Spinal cord (tissue), 9 donors: ENCODE measurements at regions not wholly inside any gene's neighbourhood (a gene's known extent, or its start where the extent isn't known, plus 50 kb on each side); places are given as distances from the start of the nearest gene placed in this dataset.
"Not testable (repeated sequence)": the region's sequence is repeated elsewhere in the genome, so short reads cannot be mapped to it uniquely, and the experiment has no call there.

Experiments
- DNase-seq, 6 donors: peaks; one replicate each; pipeline versions ENCODE4 v3.0.0 to v3.0.0-alpha.2; 2013 to 2015; ENCODE audit warnings: low spot score in 6 of 6, low read depth in 4 of 6
- H3K27ac ChIP-seq: one replicate; pipeline ENCODE4 v1.5.1; 2013; ENCODE audit warnings: low read depth, low read length, control low read depth
- H3K27me3 ChIP-seq: one replicate; pipeline ENCODE4 v1.6.1; 2013; ENCODE audit warnings: low read length; ENCODE audit not compliant: control insufficient read depth, insufficient read depth
- H3K36me3 ChIP-seq: one replicate; pipeline ENCODE4 v1.6.1; 2013; ENCODE audit warnings: low read length; ENCODE audit not compliant: control insufficient read depth, insufficient read depth
- H3K4me1 ChIP-seq: one replicate; pipeline ENCODE4 v1.6.1; 2013; ENCODE audit warnings: low read length; ENCODE audit not compliant: control insufficient read depth, insufficient read depth
- H3K4me3 ChIP-seq: one replicate; pipeline ENCODE4 v1.5.1; 2013; ENCODE audit warnings: low read depth, low read length, control low read depth
- H3K9me3 ChIP-seq: one replicate; pipeline ENCODE4 v1.6.1; 2013; ENCODE audit warnings: low read length; ENCODE audit not compliant: control insufficient read depth, insufficient read depth
- WGBS: methylation state at CpG from one replicate; pipeline ENCODE4 v1.1.5; 2013; ENCODE audit warnings: missing lambda C conversion rate; ENCODE audit not compliant: insufficient coverage; 5-methylcytosine and 5-hydroxymethylcytosine counted together
- donor health status: healthy.

DNA sequence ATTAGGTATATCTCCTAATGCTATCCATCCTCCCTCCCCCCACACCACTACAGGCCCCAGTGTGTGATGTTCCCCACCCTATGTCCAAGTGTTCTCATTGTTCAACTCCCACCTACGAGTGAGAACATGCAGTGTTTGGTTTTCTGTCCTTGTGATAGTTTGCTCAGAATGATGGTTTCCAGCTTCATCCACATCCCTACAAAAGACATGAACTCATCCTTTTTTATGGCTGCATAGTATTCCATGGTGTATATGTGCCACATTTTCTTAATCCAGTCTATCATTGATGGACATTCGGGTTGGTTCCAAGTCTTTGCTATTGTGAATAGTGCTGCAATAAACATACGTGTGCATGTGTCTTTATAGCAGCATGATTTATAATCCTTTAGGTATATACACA lies 53.8 kb upstream of the HIVEP2 start:
- not testable (repeated sequence) for DNase-seq, H3K27ac ChIP-seq, H3K36me3 ChIP-seq, H3K9me3 ChIP-seq, H3K27me3 ChIP-seq, H3K4me1 ChIP-seq, H3K4me3 ChIP-seq
- no CpG with 5 or more reads among the region's 3 CpGs for WGBS

DNA sequence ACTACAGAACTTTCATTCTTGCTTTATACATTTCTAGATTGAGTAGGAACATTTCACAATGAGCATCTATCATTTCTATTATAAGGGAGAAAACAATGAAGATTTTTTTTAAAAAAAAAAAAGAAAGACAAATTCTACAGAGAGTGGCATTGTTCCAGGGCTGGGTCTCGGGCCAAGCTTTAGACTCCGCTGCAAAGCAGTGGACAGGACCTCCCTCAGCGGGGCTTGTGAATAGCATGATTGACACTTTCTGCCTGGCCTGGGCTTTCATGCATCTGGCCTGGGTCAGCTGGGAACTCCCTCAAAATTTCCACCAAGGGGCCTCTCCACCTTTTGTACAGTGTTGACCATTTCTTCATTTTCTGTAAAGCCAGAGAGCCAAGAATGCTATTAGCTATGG lies 55.8 kb upstream of the HIVEP2 start:
- H3K4me1 ChIP-seq = no peaks in the 10 kb centered on the region
- DNase-seq = peak in 1 of 6 donors; percentile 38

DNA sequence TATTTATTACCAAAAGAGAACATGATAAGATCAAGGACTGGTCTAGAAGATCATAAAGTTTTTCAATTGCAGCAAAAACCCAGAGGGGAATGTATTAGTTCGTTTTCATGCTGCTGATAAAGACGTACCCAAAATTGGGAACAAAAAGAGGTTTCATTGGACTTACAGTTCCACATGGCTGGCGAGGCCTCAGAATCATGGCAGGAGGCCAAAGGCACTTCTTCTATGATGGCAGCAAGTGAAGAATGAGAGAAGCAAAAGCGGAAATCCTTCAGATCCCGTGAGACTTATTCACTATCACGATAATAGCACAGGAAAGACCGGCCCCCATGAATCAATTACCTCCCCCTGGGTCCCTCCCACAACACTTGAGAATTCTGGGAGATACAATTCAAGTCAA lies 57.7 kb upstream of the HIVEP2 start:
- no peaks in the 10 kb centered on the region for H3K9me3 ChIP-seq
- no peaks in the 10 kb centered on the region for H3K4me1 ChIP-seq
- DNase-seq = no peak
- WGBS = 49% methylated on average over 5 of the region's 7 CpGs
- H3K4me3 ChIP-seq = no peak overlapping the region
- H3K27ac ChIP-seq = no peak overlapping the region
- no peaks in the 10 kb centered on the region for H3K27me3 ChIP-seq
- no peaks in the 10 kb centered on the region for H3K36me3 ChIP-seq

More for the DNA sequence above, 55.8 kb upstream of the HIVEP2 start:
- H3K4me3 ChIP-seq = no peak overlapping the region
- H3K27me3 ChIP-seq = no peaks in the 10 kb centered on the region
- H3K9me3 ChIP-seq = no peaks in the 10 kb centered on the region
- no peaks in the 10 kb centered on the region for H3K36me3 ChIP-seq
- H3K27ac ChIP-seq = no peak overlapping the region
- 58% methylated on average over 2 of the region's 3 CpGs for WGBS

DNA sequence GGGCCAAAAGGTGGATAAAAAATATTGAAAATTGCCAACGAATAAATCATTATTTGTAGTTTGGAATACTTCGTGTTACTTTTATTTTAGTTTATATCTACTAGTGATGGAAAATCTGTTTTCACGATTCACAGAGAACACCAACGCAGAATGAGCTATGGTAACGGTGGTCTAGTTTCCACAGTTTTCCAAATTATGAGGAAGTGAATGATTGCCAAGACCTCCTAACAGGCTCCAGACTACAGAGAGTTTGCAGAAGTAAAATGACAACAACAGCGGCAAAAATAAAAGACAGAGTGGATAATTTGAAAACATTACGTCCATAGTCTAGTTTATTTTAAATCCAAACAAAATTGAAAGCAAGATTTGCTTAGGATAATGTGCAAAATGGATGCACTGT lies 57.0 kb upstream of the AIG1 start:
- H3K9me3 ChIP-seq = no peaks in the 10 kb centered on the region
- no peak for DNase-seq
- no CpG with 5 or more reads among the region's 7 CpGs for WGBS
- H3K27me3 ChIP-seq = no peaks in the 10 kb centered on the region
- H3K4me3 ChIP-seq = no peak overlapping the region
- H3K4me1 ChIP-seq = no peaks in the 10 kb centered on the region
- H3K36me3 ChIP-seq = no peaks in the 10 kb centered on the region
- H3K27ac ChIP-seq = no peak overlapping the region

DNA sequence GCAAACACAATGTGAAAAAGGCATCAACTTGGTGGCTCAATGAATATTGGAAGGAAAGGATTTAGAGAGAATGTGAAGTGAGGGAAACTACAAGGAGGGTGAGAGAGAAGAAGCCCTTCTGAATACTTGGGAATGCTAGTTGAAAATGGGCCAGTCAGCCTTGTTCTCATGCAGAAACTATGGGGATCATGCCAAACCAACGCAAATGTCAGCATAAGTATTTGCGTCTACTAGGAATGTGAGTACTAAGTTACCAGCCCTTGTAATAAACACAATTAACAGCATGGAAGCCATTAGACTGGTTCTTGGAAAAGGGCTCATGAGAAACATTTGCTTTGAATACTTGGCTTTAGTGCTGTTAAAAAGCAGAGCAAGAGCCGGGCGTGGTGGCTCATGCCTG lies 54.9 kb upstream of the AIG1 start:
- Histone ChIP-seq H3K9me3 (no peaks in the 10 kb centered on the region), H3K27ac (no peak overlapping the region), H3K4me3 (no peak overlapping the region), H3K27me3 (no peaks in the 10 kb centered on the region), H3K36me3 (no peaks in the 10 kb centered on the region), H3K4me1 (no peaks in the 10 kb centered on the region)
- DNase-seq = peak in 1 of 6 donors; percentile 22
- WGBS = 60% methylated on average over 1 of the region's 4 CpGs

DNA sequence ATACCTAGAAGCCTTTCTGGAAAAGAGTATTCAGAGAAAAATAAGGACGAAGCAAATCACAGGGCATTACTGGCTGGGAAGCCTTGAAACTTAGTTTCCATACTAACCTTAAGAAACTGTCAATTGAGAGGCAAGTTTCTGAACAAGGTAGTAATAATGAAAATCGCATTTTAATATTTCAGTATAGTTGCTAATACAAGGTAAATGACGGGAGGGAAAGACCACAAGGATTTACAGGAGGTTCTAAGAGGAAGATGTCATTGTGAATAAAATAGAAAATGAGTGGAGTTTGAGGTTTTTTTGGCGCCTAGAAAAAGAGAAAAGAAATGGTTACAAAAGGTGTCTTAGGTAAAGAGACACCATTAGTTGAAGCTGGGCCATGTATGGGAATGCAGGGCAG lies 53.9 kb upstream of the AIG1 start:
- DNase-seq = no peak
- no peaks in the 10 kb centered on the region for H3K36me3 ChIP-seq
- no peaks in the 10 kb centered on the region for H3K27me3 ChIP-seq
- 88% methylated on average over 3 of the region's 4 CpGs for WGBS
- no peak overlapping the region for H3K4me3 ChIP-seq
- H3K27ac ChIP-seq = no peak overlapping the region
- H3K9me3 ChIP-seq = no peaks in the 10 kb centered on the region
- no peaks in the 10 kb centered on the region for H3K4me1 ChIP-seq

DNA sequence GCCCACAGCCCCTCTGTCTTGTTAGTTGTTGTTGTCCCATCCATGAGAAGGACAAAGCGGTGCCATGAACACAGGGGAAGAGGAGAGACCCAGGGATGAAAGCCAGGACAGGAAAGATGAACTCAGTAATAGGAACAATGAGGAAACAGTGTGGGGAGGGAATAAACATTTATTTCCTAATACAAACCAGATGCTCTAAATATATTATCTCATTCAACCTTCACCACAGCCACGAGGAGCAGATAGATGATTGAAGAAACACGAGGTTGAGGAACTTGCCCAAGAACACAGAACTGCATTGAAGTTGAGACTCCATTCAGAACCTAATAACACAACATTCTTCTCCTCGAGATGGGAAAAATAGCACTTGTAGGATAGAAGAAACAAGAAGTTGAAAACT lies 53.0 kb upstream of the AIG1 start:
- no peaks in the 10 kb centered on the region for H3K27me3 ChIP-seq
- no peaks in the 10 kb centered on the region for H3K4me1 ChIP-seq
- H3K9me3 ChIP-seq = no peaks in the 10 kb centered on the region
- H3K36me3 ChIP-seq = no peaks in the 10 kb centered on the region
- no peak for DNase-seq
- WGBS = 100% methylated on average over 1 of the region's 4 CpGs
- no peak overlapping the region for H3K4me3 ChIP-seq
- no peak overlapping the region for H3K27ac ChIP-seq

DNA sequence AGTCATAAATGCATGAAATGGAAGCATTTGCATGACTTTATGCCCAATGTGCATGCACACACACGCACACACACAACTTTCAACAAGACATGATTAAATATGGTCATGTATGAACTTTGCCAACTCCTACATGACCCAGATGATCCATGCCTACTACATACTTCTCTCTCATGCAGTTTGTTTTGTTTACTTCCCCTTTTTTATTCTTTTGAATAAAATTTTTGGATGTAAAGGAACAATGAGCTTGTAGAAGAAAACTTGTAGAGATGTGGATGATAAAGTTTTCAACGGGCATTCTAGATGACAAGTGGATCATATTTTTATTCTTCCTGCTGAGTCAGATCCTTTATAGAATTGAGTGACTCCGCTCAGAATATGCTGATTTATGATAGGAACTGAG lies 50.8 kb upstream of the AIG1 start:
- Histone ChIP-seq H3K4me1 (no peaks in the 10 kb centered on the region), H3K27ac (no peak overlapping the region), H3K4me3 (no peak overlapping the region), H3K9me3 (no peaks in the 10 kb centered on the region), H3K36me3 (no peaks in the 10 kb centered on the region), H3K27me3 (no peaks in the 10 kb centered on the region)
- no CpG with 5 or more reads among the region's 3 CpGs for WGBS
- DNase-seq = no peak
